COLO668 (cell line): ENCODE measurements at regions not wholly inside any gene's neighbourhood (a gene's known extent, or its start where the extent isn't known, plus 50 kb on each side); places are given as distances from the start of the nearest gene placed in this dataset.
"Not testable (repeated sequence)": the region's sequence is repeated elsewhere in the genome, so short reads cannot be mapped to it uniquely, and the experiment has no call there.

ENCODE experiments used
- DNase-seq: peaks from one replicate; lab custom pipeline; 2025; ENCODE audit not compliant: unreplicated experiment; lab: John Stamatoyannopoulos, UW

DNA sequence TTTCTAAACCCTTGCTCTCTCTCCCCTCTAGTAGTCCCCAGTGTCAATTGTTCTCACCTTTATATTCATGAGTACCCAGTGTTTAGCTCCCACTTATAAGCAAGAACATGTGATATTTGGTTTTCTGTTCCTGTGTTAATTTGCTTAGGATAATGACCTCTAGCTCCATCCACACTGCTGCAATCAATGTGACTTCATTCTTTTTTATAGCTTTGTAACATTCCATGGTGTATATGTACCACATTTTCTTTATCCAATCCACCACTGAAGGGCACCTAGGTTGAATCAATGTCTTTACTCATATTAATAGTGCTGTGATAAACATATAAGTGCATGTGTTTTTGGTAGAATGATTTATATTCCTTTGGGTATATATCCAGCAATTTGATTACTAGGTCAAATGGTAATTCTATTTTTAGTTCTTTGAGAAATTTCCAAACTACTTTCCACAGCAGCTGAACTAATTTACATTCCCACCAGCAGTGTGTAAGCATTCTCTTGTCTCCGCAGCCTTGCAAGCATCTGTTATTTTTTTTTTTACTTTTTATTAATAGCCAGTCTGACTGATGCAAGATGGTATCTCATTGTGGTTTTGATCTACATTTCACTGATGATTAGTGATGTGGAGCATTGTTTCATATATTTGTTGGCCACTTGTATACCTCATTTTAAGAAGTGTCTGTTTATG is 277.8 kb downstream of the LTN1 start:
- no peak for DNase-seq

DNA sequence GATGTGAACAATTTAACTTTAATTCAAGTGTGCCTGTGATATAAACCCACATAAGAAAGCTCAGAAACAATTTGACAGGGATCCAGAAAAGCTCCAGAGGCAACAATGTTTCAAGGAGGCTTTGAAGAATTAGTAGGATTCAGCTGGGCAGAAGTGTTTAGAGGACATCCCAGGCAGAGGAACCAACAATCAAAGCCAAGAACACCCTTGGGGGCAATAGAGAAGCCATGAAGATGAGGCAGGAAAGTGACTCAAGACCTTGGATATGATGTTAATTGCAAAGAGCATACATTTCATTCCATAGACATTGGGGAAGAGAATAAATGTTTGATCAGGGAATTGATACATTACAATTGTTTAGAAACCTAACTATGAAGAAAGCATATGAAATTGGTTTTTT is 280.3 kb downstream of the LTN1 start:
- no peak for DNase-seq

- no peak for DNase-seq
Observed at GRCh38 chr21:28705616-28706015, 287.1 kb downstream of the LTN1 start.

- DNase-seq = no peak
Observed at GRCh38 chr21:28704746-28705145, 287.9 kb downstream of the LTN1 start.

- DNase-seq = no peak
Observed at GRCh38 chr21:28703861-28704260, 288.8 kb downstream of the LTN1 start.

DNA sequence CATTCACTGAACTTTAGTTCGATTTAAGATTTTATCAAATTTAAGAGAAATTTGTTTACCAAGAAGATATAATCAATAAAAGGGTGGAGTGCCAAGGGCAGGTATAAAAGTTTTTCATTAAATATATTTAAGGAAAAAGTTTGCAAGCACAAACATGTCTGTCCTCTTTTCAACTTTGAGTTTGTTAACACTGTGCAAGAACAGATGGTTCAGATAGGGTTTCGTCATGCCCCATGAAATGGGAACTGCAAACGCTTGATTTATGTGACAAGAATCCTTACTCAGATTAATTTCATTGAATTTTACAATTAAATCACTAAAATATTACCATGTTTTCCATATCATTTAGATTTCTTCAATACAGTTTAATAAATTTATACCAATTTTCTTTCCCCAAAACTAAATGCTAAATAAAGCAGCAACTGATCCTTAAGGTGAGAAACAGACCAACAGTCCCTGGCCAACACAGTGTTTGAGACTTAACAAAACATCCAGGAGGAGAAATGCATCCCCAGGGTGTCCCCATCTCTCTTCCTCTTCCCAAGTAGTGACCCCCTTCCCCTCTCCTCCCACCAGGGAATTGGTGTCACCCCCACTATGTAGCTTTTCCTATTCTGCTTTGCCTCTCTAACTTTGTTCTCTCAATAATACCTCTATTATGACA is 292.9 kb downstream of the LTN1 start:
- no peak for DNase-seq

- no peak for DNase-seq
Observed at GRCh38 chr21:28699186-28699585, 293.5 kb downstream of the LTN1 start.

DNA sequence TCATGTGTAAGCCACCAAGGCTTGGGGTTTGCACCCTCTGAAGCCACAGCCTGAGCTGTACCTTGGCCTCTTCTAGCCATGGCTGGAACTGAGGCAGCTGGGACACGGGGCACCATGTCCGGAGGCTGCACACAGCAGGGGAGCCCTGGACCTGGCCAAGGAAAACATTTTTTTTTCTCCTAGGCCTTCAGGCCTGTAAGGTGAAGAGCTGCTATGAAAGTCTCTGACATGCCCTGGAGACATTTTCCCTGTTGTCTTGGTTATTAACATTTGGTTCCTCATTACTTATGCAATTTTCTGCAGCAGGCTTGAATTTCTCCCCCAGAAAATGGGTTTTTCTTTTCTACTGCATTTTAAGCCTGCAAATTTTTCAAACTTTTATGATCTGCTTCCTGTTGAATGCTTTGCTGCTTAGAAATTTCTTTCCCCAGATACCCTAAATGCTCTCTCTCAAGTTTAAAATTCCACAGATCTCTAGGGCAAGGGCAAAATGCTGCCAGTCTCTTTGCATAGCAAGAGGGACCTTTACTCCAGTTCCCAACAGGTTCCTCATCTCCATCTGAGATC is 295.8 kb downstream of the LTN1 start:
- no peak for DNase-seq

- DNase-seq = no peak
Observed at GRCh38 chr21:28693476-28693875, 299.2 kb downstream of the LTN1 start.

- no peak for DNase-seq
Observed at GRCh38 chr21:28690196-28690595, 302.5 kb downstream of the LTN1 start.

- no peak for DNase-seq
Observed at GRCh38 chr21:28688381-28688780, 304.3 kb downstream of the LTN1 start.

GRCh38 chr21:28687586-28687985 is 305.1 kb downstream of the LTN1 start:
- DNase-seq = no peak

DNA sequence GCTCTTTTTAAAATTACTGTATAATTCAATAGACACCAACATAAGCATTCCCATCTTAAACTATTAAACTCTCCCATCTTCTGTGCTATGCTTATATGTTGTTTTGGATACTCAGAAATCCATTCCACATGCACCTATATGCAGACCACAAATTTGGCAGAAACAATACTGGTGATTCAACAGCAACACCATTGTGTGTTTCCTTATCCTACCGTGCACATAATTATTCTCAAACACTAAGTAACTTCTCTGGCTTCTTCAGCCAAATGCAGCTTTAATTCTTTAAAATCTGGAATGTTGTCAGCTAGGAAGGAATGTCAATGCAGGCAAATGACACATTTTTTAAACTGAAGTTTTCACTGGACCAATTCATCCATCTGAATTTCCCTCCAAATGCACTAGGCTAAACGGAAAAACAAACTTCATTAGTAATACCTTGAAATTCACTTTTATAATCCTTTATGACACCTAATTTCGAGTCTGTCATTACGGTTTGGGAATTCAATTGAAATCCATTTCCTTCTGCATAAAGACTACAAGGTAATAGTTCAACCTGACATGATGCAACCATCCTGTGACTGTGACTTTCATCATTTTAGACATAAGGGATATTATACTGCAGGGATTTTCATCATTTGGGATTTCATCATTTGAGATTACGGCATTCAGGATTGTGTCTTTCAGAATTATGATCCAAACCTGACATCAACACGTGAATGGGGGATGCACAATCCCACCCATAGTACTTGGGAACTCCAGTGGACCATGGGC is 308.5 kb downstream of the LTN1 start:
- DNase-seq = no peak

DNA sequence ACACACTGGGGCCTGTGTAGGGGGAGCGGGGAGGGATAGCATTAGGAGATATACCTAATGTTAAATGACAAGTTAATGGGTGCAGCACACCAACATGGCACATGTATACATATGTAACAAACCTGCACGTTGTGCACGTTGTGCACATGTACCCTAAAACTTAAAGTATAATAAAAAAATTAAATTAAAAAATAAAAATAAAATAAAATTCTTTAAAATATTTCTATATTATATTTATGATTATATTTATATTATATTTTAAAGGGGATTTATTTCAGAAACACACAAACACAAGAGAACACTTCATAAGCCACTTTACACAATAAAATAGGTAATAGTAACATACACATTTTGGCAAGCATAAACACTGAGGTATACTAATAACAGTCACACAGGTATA is 309.8 kb downstream of the LTN1 start:
- DNase-seq = not testable (repeated sequence)

DNA sequence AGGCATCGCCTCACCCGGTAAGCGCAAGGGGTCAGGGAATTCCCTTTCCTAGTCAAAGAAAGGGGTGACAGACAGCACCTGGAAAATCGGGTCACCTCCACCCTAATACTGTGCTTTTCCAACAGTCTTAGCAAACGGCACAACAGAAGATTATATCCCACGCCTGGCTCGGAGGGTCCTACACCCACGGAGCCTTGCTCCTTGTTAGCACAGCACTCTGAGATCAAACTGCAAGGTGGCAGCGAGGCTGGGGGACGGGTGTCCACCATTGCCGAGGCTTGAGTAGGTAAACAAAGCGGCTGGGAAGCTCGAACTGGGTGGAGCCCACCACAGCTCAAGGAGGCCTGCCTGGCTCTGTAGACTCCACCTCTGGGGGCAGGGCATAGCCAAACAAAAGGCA is 315.6 kb downstream of the LTN1 start:
- DNase-seq = not testable (repeated sequence)

GRCh38 chr21:28675331-28676041 is 317.2 kb downstream of the LTN1 start:
- DNase-seq = no peak

- DNase-seq = no peak
Observed at GRCh38 chr21:28674763-28675162, 317.9 kb downstream of the LTN1 start.

DNA sequence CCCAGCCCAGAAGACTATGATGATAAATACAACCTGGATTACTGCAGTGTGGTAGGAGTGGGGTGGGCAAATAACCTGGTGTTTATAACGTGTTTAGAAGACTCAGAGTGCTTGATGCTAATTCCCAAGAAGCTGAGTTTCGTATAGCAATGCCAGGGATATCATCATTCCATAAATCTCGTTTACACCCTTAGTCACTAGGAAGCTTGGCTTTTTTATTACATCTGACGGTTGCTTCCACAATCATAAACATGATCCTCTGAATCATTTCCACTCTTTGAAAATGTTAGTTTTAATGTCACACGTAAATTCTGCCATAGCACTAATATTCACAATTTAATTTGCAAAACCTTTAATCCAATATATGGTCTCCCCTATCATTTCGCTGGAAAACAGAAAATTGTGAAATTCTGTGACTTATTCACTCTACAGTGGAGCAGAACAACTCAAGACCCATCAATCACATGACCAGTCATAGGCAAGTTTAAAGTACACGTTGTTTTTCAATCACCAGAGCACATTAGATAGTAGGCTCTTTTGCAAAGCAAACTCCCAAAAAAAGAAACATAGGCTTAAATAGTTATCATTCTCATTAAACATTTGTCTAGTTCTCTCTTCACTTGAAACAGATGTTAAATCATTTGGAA is 321.0 kb downstream of the LTN1 start:
- no peak for DNase-seq

DNA sequence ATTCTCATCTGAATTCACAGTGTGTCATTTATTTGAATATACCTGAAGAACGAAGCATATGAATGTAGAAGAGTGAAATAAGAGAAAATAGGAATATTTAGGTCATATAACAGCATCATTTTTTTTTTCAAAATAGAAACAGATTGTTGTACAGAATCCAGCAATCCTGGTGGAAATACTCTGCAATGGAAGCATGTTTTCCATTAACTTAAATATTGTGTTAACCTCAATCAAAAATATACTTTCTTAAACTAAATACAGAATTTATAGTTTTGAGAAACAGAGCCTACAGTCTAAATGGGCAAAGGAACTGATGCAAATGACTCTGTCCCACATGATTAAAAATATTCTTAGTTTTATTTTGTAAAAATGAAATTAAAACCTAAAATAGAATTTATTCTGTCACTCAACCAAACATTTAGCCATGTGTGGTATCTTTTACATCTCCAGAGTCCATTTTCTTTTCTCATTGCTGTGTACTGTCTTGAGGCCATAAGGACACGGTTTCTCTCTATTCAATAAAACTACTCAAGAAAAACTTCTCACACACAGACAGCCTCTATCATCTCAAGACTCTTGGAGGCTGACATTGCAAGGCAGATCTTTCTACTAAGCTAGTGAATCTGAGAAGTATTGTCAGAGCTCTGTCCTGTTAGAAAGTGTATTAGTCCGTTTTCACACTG is 322.6 kb downstream of the LTN1 start:
- no peak for DNase-seq

- no peak for DNase-seq
Observed at GRCh38 chr21:28669321-28669720, 323.4 kb downstream of the LTN1 start.
